Muscle of arm (tissue), 1 donor: ENCODE measurements at regions not wholly inside any gene's neighbourhood (a gene's known extent, or its start where the extent isn't known, plus 50 kb on each side); places are given as distances from the start of the nearest gene placed in this dataset.

Experiments used
- DNase-seq: peaks from one replicate; pipeline ENCODE4 v3.0.0-alpha.2; 2013

GRCh38 chr4:125511715-125512114, 197.0 kb downstream of the FAT4 start:
- no peak for DNase-seq

- DNase-seq = no peak
Measured at GRCh38 chr4:125515016-125515415, 200.3 kb downstream of the FAT4 start.

- peak; percentile 38 for DNase-seq
Measured at GRCh38 chr4:125517831-125518230, 203.1 kb downstream of the FAT4 start.

GRCh38 chr4:125518281-125518680, 203.5 kb downstream of the FAT4 start:
- DNase-seq = no peak

- DNase-seq = no peak
Measured at GRCh38 chr4:125519371-125520146, 204.8 kb downstream of the FAT4 start.

- DNase-seq = no peak
Measured at GRCh38 chr4:125520258-125520990, 205.7 kb downstream of the FAT4 start.

GRCh38 chr4:125522588-125522987, 207.8 kb downstream of the FAT4 start:
- no peak for DNase-seq

GRCh38 chr4:125522992-125523391, 208.2 kb downstream of the FAT4 start:
- no peak for DNase-seq

- no peak for DNase-seq
Measured at GRCh38 chr4:125526420-125526819, 211.7 kb downstream of the FAT4 start.

- DNase-seq = no peak
Measured at GRCh38 chr4:125527681-125528080, 212.9 kb downstream of the FAT4 start.

- no peak for DNase-seq
Measured at GRCh38 chr4:125529071-125529470, 214.3 kb downstream of the FAT4 start.

- DNase-seq = no peak
Measured at GRCh38 chr4:125538670-125539069, 223.9 kb downstream of the FAT4 start.

- no peak for DNase-seq
Measured at GRCh38 chr4:125539691-125540090, 224.9 kb downstream of the FAT4 start.

- DNase-seq = no peak
Measured at GRCh38 chr4:125541836-125542385, 227.2 kb downstream of the FAT4 start.

- no peak for DNase-seq
Measured at GRCh38 chr4:125546272-125546671, 231.5 kb downstream of the FAT4 start.

GRCh38 chr4:125547836-125548235, 233.1 kb downstream of the FAT4 start:
- no peak for DNase-seq

GRCh38 chr4:125550769-125551168, 236.0 kb downstream of the FAT4 start:
- DNase-seq = no peak

GRCh38 chr4:125551466-125551865, 236.7 kb downstream of the FAT4 start:
- DNase-seq = no peak

- DNase-seq = no peak
Measured at GRCh38 chr4:125551967-125552366, 237.2 kb downstream of the FAT4 start.

- DNase-seq = no peak
Measured at GRCh38 chr4:125572601-125573000, 257.8 kb downstream of the FAT4 start.

- no peak for DNase-seq
Measured at GRCh38 chr4:125573368-125573767, 258.6 kb downstream of the FAT4 start.

GRCh38 chr4:125573786-125574185, 259.0 kb downstream of the FAT4 start:
- DNase-seq = no peak

- DNase-seq = no peak
Measured at GRCh38 chr4:125582302-125582701, 267.5 kb downstream of the FAT4 start.
